ENCODE measurements at regions not wholly inside any gene's neighbourhood (a gene's known extent, or its start where the extent isn't known, plus 50 kb on each side); places are given as distances from the start of the nearest gene placed in this dataset.
"Not testable (repeated sequence)": the region's sequence is repeated elsewhere in the genome, so short reads cannot be mapped to it uniquely, and the experiment has no call there.

- no peak overlapping the region for H3K4me3 Mint-ChIP-seq
- no peak overlapping the region for H3K27ac Mint-ChIP-seq
- H3K27me3 Mint-ChIP-seq, result no peaks in the 10 kb centered on the region
- H3K9me3 Mint-ChIP-seq, result no peaks in the 10 kb centered on the region
- H3K4me1 Mint-ChIP-seq, result no peaks in the 10 kb centered on the region
- no peaks in the 10 kb centered on the region for H3K36me3 Mint-ChIP-seq (ENCODE audit: low read depth)
- DNase-seq, result no peak
- intact Hi-C loops (cut with micrococcal nuclease), result no loop called here
Observed at GRCh38 chr10:57038531-57038930, 677.5 kb upstream of the ZWINT start.

GRCh38 chr10:57035310-57035709 is 674.3 kb upstream of the ZWINT start:
- no peak overlapping the region for H3K27ac Mint-ChIP-seq
- peaks cover 1% of the 10 kb centered on the region for H3K36me3 Mint-ChIP-seq (ENCODE audit: low read depth)
- DNase-seq, result no peak
- H3K4me3 Mint-ChIP-seq, result no peak overlapping the region
- H3K4me1 Mint-ChIP-seq, result no peaks in the 10 kb centered on the region
- intact Hi-C loops (cut with micrococcal nuclease), result no loop called here
- H3K27me3 Mint-ChIP-seq, result no peaks in the 10 kb centered on the region
- peaks cover 7% of the 10 kb centered on the region for H3K9me3 Mint-ChIP-seq

GRCh38 chr10:57032301-57032700 is 671.2 kb upstream of the ZWINT start:
- peaks cover 10% of the 10 kb centered on the region for H3K9me3 Mint-ChIP-seq
- H3K4me3 Mint-ChIP-seq; DNase-seq; intact Hi-C loops (cut with micrococcal nuclease); H3K36me3 Mint-ChIP-seq (ENCODE audit: low read depth); H3K4me1 Mint-ChIP-seq; H3K27ac Mint-ChIP-seq; H3K27me3 Mint-ChIP-seq: not testable (repeated sequence)

- no peaks in the 10 kb centered on the region for H3K27me3 Mint-ChIP-seq
- DNase-seq, result no peak
- peaks cover 10% of the 10 kb centered on the region for H3K9me3 Mint-ChIP-seq
- peaks cover 1% of the 10 kb centered on the region for H3K36me3 Mint-ChIP-seq (ENCODE audit: low read depth)
- no peak overlapping the region for H3K27ac Mint-ChIP-seq
- no peaks in the 10 kb centered on the region for H3K4me1 Mint-ChIP-seq
- intact Hi-C loops (cut with micrococcal nuclease), result no loop called here
- H3K4me3 Mint-ChIP-seq, result no peak overlapping the region
Observed at GRCh38 chr10:57031346-57031745, 670.3 kb upstream of the ZWINT start.

- peaks cover 5% of the 10 kb centered on the region for H3K9me3 Mint-ChIP-seq
- no peaks in the 10 kb centered on the region for H3K36me3 Mint-ChIP-seq (ENCODE audit: low read depth)
- H3K4me3 Mint-ChIP-seq, result no peak overlapping the region
Observed at GRCh38 chr10:57026307-57026706, 665.2 kb upstream of the ZWINT start.

GRCh38 chr10:57023626-57024025 is 662.6 kb upstream of the ZWINT start:
- Mint-ChIP-seq H3K4me3 (no peak overlapping the region), H3K9me3 (no peaks in the 10 kb centered on the region), H3K27ac (no peak overlapping the region), H3K4me1 (no peaks in the 10 kb centered on the region), H3K36me3 (ENCODE audit: low read depth) (no peaks in the 10 kb centered on the region), H3K27me3 (no peaks in the 10 kb centered on the region)
- DNase-seq, result no peak
- intact Hi-C loops (cut with micrococcal nuclease), result no loop called here

More at GRCh38 chr10:57026307-57026706, 665.2 kb upstream of the ZWINT start:
- DNase-seq, result no peak
- Mint-ChIP-seq H3K27ac (no peak overlapping the region), H3K27me3 (no peaks in the 10 kb centered on the region), H3K4me1 (no peaks in the 10 kb centered on the region)
- intact Hi-C loops (cut with micrococcal nuclease), result no loop called here

- peaks cover 3% of the 10 kb centered on the region for H3K9me3 Mint-ChIP-seq
- no peaks in the 10 kb centered on the region for H3K36me3 Mint-ChIP-seq (ENCODE audit: low read depth)
- no peak for DNase-seq
- intact Hi-C loops (cut with micrococcal nuclease), result no loop called here
- no peak overlapping the region for H3K4me3 Mint-ChIP-seq
- H3K27me3 Mint-ChIP-seq, result no peaks in the 10 kb centered on the region
- H3K4me1 Mint-ChIP-seq, result no peaks in the 10 kb centered on the region
- H3K27ac Mint-ChIP-seq, result no peak overlapping the region
Observed at GRCh38 chr10:57018452-57018851, 657.4 kb upstream of the ZWINT start.

GRCh38 chr10:57017356-57018037 is 656.4 kb upstream of the ZWINT start:
- no peak overlapping the region for H3K4me3 Mint-ChIP-seq
- H3K4me1 Mint-ChIP-seq, result no peaks in the 10 kb centered on the region
- intact Hi-C loops (cut with micrococcal nuclease), result no loop called here
- H3K36me3 Mint-ChIP-seq (ENCODE audit: low read depth), result no peaks in the 10 kb centered on the region
- H3K27ac Mint-ChIP-seq, result no peak overlapping the region
- DNase-seq, result no peak
- no peaks in the 10 kb centered on the region for H3K27me3 Mint-ChIP-seq
- peaks cover 3% of the 10 kb centered on the region for H3K9me3 Mint-ChIP-seq

- peaks cover 3% of the 10 kb centered on the region for H3K9me3 Mint-ChIP-seq
- no peaks in the 10 kb centered on the region for H3K36me3 Mint-ChIP-seq (ENCODE audit: low read depth)
- no peak for DNase-seq
- no peaks in the 10 kb centered on the region for H3K4me1 Mint-ChIP-seq
- no peak overlapping the region for H3K27ac Mint-ChIP-seq
- H3K4me3 Mint-ChIP-seq, result no peak overlapping the region
- H3K27me3 Mint-ChIP-seq, result no peaks in the 10 kb centered on the region
- intact Hi-C loops (cut with micrococcal nuclease), result no loop called here
Observed at GRCh38 chr10:57015595-57016318, 654.7 kb upstream of the ZWINT start.

- Mint-ChIP-seq H3K27me3 (no peaks in the 10 kb centered on the region), H3K4me1 (no peaks in the 10 kb centered on the region), H3K4me3 (no peak overlapping the region), H3K27ac (no peak overlapping the region), H3K36me3 (ENCODE audit: low read depth) (no peaks in the 10 kb centered on the region), H3K9me3 (peaks cover 3% of the 10 kb centered on the region)
- intact Hi-C loops (cut with micrococcal nuclease), result no loop called here
- DNase-seq, result no peak
Observed at GRCh38 chr10:57015187-57015586, 654.1 kb upstream of the ZWINT start.

- Mint-ChIP-seq H3K27me3 (no peaks in the 10 kb centered on the region), H3K9me3 (peaks cover 3% of the 10 kb centered on the region), H3K27ac (no peak overlapping the region), H3K4me1 (no peaks in the 10 kb centered on the region), H3K36me3 (ENCODE audit: low read depth) (no peaks in the 10 kb centered on the region), H3K4me3 (no peak overlapping the region)
- no peak for DNase-seq
- intact Hi-C loops (cut with micrococcal nuclease), result no loop called here
Observed at GRCh38 chr10:57014758-57015157, 653.7 kb upstream of the ZWINT start.

GRCh38 chr10:57008189-57008588 is 647.1 kb upstream of the ZWINT start:
- H3K9me3 Mint-ChIP-seq, result peaks cover 3% of the 10 kb centered on the region
- intact Hi-C loops (cut with micrococcal nuclease), result no loop called here
- no peaks in the 10 kb centered on the region for H3K27me3 Mint-ChIP-seq
- no peak overlapping the region for H3K27ac Mint-ChIP-seq
- no peaks in the 10 kb centered on the region for H3K4me1 Mint-ChIP-seq
- H3K36me3 Mint-ChIP-seq (ENCODE audit: low read depth), result no peaks in the 10 kb centered on the region
- H3K4me3 Mint-ChIP-seq, result no peak overlapping the region
- DNase-seq, result no peak

- intact Hi-C loops (cut with micrococcal nuclease), result no loop called here
- no peak overlapping the region for H3K27ac Mint-ChIP-seq
Observed at GRCh38 chr10:56991591-56992069, 630.6 kb upstream of the ZWINT start.

GRCh38 chr10:56975513-56975912 is 614.5 kb upstream of the ZWINT start:
- no peaks in the 10 kb centered on the region for H3K36me3 Mint-ChIP-seq (ENCODE audit: low read depth)
- DNase-seq, result no peak
- H3K27ac Mint-ChIP-seq, result no peak overlapping the region
- H3K27me3 Mint-ChIP-seq, result no peaks in the 10 kb centered on the region
- intact Hi-C loops (cut with micrococcal nuclease), result no loop called here
- H3K9me3 Mint-ChIP-seq, result peaks cover 7% of the 10 kb centered on the region
- no peaks in the 10 kb centered on the region for H3K4me1 Mint-ChIP-seq
- no peak overlapping the region for H3K4me3 Mint-ChIP-seq

More at GRCh38 chr10:56991591-56992069, 630.6 kb upstream of the ZWINT start:
- Mint-ChIP-seq H3K27me3 (no peaks in the 10 kb centered on the region), H3K36me3 (ENCODE audit: low read depth) (no peaks in the 10 kb centered on the region), H3K4me3 (no peak overlapping the region), H3K4me1 (no peaks in the 10 kb centered on the region), H3K9me3 (peaks cover 3% of the 10 kb centered on the region)
- DNase-seq, result no peak
